HG03039 (cell line): ENCODE measurements at regions not wholly inside any gene's neighbourhood (a gene's known extent, or its start where the extent isn't known, plus 50 kb on each side); places are given as distances from the start of the nearest gene placed in this dataset.

Experiments
- ATAC-seq: cut with Tn5 transposase; IDR thresholded peaks from one replicate; pipeline ENCODE4 v1.9.1; 2021; ENCODE audit warnings: mild to moderate bottlenecking, moderate library complexity; ENCODE audit not compliant: unreplicated experiment

GRCh38 chr2:22494156-22494555, 890.8 kb upstream of the KLHL29 start:
- ATAC-seq: no peak

GRCh38 chr2:22497064-22497463, 887.9 kb upstream of the KLHL29 start:
- no peak for ATAC-seq

GRCh38 chr2:22497789-22498188, 887.2 kb upstream of the KLHL29 start:
- no peak for ATAC-seq

- ATAC-seq: no peak
These were observed 885.7 kb upstream of the KLHL29 start for GRCh38 chr2:22499082-22499839.

GRCh38 chr2:22500555-22500935, 884.4 kb upstream of the KLHL29 start:
- ATAC-seq: no peak

GRCh38 chr2:22501851-22502250, 883.1 kb upstream of the KLHL29 start:
- no peak for ATAC-seq

GRCh38 chr2:22513563-22513962, 871.4 kb upstream of the KLHL29 start:
- no peak for ATAC-seq

GRCh38 chr2:22517141-22517540, 867.8 kb upstream of the KLHL29 start:
- ATAC-seq: no peak

- no peak for ATAC-seq
These were observed 866.3 kb upstream of the KLHL29 start for GRCh38 chr2:22518641-22519040.

GRCh38 chr2:22520369-22521288, 864.4 kb upstream of the KLHL29 start:
- ATAC-seq: no peak

GRCh38 chr2:22521620-22522019, 863.4 kb upstream of the KLHL29 start:
- ATAC-seq: no peak

- no peak for ATAC-seq
These were observed 859.3 kb upstream of the KLHL29 start for GRCh38 chr2:22525681-22526080.

GRCh38 chr2:22530131-22530530, 854.8 kb upstream of the KLHL29 start:
- ATAC-seq: no peak

- no peak for ATAC-seq
These were observed 848.8 kb upstream of the KLHL29 start for GRCh38 chr2:22536133-22536532.

- ATAC-seq: no peak
These were observed 830.5 kb upstream of the KLHL29 start for GRCh38 chr2:22554453-22554852.

- no peak for ATAC-seq
These were observed 827.6 kb upstream of the KLHL29 start for GRCh38 chr2:22557406-22557805.

- no peak for ATAC-seq
These were observed 825.0 kb upstream of the KLHL29 start for GRCh38 chr2:22560021-22560420.

GRCh38 chr2:22579341-22579740, 805.6 kb upstream of the KLHL29 start:
- no peak for ATAC-seq

- no peak for ATAC-seq
These were observed 802.9 kb upstream of the KLHL29 start for GRCh38 chr2:22582107-22582506.

GRCh38 chr2:22596306-22596705, 788.7 kb upstream of the KLHL29 start:
- ATAC-seq: no peak

- ATAC-seq: no peak
These were observed 784.8 kb upstream of the KLHL29 start for GRCh38 chr2:22600156-22600555.

GRCh38 chr2:22600999-22601398, 784.0 kb upstream of the KLHL29 start:
- no peak for ATAC-seq
